ENCODE measurements at regions not wholly inside any gene's neighbourhood (a gene's known extent, or its start where the extent isn't known, plus 50 kb on each side); places are given as distances from the start of the nearest gene placed in this dataset.
"Not testable (repeated sequence)": the region's sequence is repeated elsewhere in the genome, so short reads cannot be mapped to it uniquely, and the experiment has no call there.

DNA sequence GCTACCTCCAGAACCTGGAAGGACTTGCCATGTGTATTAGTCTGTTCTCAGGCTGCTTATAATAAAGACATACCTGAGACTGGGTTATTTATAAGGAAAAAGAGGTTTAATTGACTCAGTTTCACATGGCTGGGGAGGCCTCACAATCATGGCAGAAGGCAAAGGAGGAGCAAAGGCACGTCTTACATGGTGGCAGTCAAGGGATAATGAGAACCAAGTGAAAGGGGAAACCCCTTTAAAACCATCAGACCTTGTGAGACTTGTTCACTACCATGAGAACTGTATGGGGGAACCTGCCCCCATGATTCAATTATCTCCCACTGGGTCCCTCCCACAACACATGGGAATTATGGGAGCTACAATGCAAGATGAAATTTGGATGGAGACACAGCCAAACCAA lies 62.3 kb upstream of the CCNY start:
- POLR2A ChIA-PET (ENCODE audit: low non-redundant PET); H3K9me3 ChIP-seq (ENCODE audit: low read depth, low read length, poor library complexity, severe bottlenecking); CTCF ChIA-PET; DNase-seq (ENCODE audit: low spot score); H3K36me3 ChIP-seq (ENCODE audit: insufficient read depth, low read length, poor library complexity, severe bottlenecking); intact Hi-C loops (cut with micrococcal nuclease; ENCODE audit: unreplicated experiment); BruUV-seq (replicated peaks); H3K4me3 ChIP-seq (ENCODE audit: low read depth, low read length, poor library complexity, severe bottlenecking); H3K27me3 ChIP-seq (replicated peaks; ENCODE audit: insufficient read depth, low read depth, low read length, poor library complexity); H3K27ac ChIP-seq (ENCODE audit: low read depth, low read length, poor library complexity, severe bottlenecking): not testable (repeated sequence)
- peaks cover 26% of the 10 kb centered on the region for H3K4me1 ChIP-seq (ENCODE audit: insufficient read depth, low read length, poor library complexity, severe bottlenecking)

DNA sequence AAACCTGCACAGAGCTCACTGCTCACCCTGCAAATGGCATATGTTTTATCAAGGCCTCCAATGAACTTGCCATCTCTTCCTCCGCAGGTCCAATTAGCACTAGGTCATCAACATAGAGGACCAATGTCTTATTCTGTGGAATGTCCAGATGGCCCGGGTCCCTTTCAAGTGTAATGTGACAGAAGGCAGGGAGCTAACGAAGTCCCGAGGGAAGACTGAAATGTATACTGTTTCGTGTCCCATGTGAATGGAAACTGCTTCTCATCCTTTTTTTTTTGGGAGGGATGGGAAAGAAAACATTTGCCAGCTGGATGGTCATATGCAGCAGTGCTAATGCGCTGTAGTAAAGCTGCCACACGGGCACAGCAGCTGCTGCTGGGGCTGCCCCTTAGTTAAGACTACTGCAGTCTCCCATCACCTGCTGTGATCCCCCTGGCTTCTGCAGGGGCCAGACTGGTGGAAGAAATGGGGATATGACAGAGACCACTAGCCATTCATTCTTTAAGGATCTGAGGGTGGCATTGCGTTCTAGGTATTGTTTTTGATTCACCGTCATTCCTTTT lies 61.7 kb upstream of the CCNY start:
- H3K27me3 ChIP-seq (replicated peaks; ENCODE audit: insufficient read depth, low read depth, low read length, poor library complexity): no peaks in the 10 kb centered on the region
- ChIA-PET CTCF (no interaction called here), POLR2A (ENCODE audit: low non-redundant PET) (no interaction called here)
- DNase-seq (ENCODE audit: low spot score): no peak
- no peak overlapping the region for H3K27ac ChIP-seq (ENCODE audit: low read depth, low read length, poor library complexity, severe bottlenecking)
- no peak overlapping the region for H3K4me3 ChIP-seq (ENCODE audit: low read depth, low read length, poor library complexity, severe bottlenecking)
- H3K36me3 ChIP-seq (ENCODE audit: insufficient read depth, low read length, poor library complexity, severe bottlenecking): no peaks in the 10 kb centered on the region
- H3K9me3 ChIP-seq (ENCODE audit: low read depth, low read length, poor library complexity, severe bottlenecking): no peaks in the 10 kb centered on the region
- intact Hi-C loops (cut with micrococcal nuclease; ENCODE audit: unreplicated experiment): no loop called here
- no peak for TF ChIP-seq EZH2 (IDR thresholded peaks at IDR 0.05; ENCODE audit: borderline replicate concordance, low read depth, low read length, poor library complexity, severe bottlenecking)
- TF ChIP-seq, protein P1, sequence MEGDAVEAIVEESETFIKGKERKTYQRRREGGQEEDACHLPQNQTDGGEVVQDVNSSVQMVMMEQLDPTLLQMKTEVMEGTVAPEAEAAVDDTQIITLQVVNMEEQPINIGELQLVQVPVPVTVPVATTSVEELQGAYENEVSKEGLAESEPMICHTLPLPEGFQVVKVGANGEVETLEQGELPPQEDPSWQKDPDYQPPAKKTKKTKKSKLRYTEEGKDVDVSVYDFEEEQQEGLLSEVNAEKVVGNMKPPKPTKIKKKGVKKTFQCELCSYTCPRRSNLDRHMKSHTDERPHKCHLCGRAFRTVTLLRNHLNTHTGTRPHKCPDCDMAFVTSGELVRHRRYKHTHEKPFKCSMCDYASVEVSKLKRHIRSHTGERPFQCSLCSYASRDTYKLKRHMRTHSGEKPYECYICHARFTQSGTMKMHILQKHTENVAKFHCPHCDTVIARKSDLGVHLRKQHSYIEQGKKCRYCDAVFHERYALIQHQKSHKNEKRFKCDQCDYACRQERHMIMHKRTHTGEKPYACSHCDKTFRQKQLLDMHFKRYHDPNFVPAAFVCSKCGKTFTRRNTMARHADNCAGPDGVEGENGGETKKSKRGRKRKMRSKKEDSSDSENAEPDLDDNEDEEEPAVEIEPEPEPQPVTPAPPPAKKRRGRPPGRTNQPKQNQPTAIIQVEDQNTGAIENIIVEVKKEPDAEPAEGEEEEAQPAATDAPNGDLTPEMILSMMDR (conservative IDR thresholded peaks at IDR 0.05; ENCODE audit: low read depth, low read length): no peak
- H3K4me1 ChIP-seq (ENCODE audit: insufficient read depth, low read length, poor library complexity, severe bottlenecking): peaks cover 25% of the 10 kb centered on the region
- BruUV-seq (replicated peaks): no TSS peak

DNA sequence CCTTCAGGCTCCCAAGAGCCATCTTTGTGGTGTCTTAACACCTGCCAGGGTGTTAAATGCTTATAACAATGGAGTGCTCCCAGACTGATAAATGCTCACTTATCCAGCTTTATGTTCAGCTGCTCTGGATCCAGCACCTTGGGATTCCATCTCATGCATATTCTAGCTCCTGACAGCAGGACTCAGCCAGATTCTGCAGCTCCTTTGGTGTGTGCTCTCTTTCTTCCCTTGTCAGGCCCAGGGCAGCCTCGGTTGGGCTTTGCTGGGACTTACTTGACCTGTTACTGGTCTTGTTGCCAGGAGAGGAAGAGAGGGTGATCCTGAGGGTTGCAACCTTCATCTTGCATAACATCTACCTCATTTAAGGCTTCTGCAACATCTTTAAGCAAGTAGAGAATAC lies 59.4 kb upstream of the CCNY start:
- ChIA-PET CTCF (no interaction called here), POLR2A (ENCODE audit: low non-redundant PET) (no interaction called here)
- Histone ChIP-seq H3K9me3 (ENCODE audit: low read depth, low read length, poor library complexity, severe bottlenecking) (no peaks in the 10 kb centered on the region), H3K27ac (ENCODE audit: low read depth, low read length, poor library complexity, severe bottlenecking) (no peak overlapping the region), H3K27me3 (replicated peaks; ENCODE audit: insufficient read depth, low read depth, low read length, poor library complexity) (no peaks in the 10 kb centered on the region), H3K4me1 (ENCODE audit: insufficient read depth, low read length, poor library complexity, severe bottlenecking) (peaks cover 3% of the 10 kb centered on the region), H3K36me3 (ENCODE audit: insufficient read depth, low read length, poor library complexity, severe bottlenecking) (no peaks in the 10 kb centered on the region), H3K4me3 (ENCODE audit: low read depth, low read length, poor library complexity, severe bottlenecking) (no peak overlapping the region)
- BruUV-seq (replicated peaks): no TSS peak
- intact Hi-C loops (cut with micrococcal nuclease; ENCODE audit: unreplicated experiment): no loop called here
- TF ChIP-seq EZH2 (IDR thresholded peaks at IDR 0.05; ENCODE audit: borderline replicate concordance, low read depth, low read length, poor library complexity, severe bottlenecking): no peak
- TF ChIP-seq, protein P1 (conservative IDR thresholded peaks at IDR 0.05; ENCODE audit: low read depth, low read length): no peak
- no peak for DNase-seq (ENCODE audit: low spot score)

DNA sequence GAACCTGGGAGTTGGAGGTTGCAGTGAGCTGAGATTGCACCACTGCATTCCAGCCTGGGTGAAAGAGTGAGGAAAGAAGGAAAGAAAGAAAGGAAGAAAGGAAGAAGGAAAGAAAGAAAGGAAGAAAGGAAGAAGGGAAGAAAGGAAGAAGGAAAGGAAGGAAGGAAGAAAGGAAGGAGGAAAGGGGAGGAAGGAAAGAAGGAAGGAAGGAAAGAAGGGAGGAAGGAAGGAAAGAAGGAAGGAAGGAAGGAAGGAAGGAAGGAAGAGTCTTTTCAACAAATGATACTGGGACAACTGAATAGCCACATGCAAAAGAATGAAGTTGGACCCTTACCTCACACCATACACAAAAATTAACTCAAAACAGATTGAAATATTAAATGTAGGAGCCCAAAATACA lies 56.1 kb upstream of the CCNY start:
- H3K27ac ChIP-seq (ENCODE audit: low read depth, low read length, poor library complexity, severe bottlenecking); intact Hi-C loops (cut with micrococcal nuclease; ENCODE audit: unreplicated experiment); H3K4me3 ChIP-seq (ENCODE audit: low read depth, low read length, poor library complexity, severe bottlenecking); H3K36me3 ChIP-seq (ENCODE audit: insufficient read depth, low read length, poor library complexity, severe bottlenecking); POLR2A ChIA-PET (ENCODE audit: low non-redundant PET); BruUV-seq (replicated peaks); DNase-seq (ENCODE audit: low spot score); H3K9me3 ChIP-seq (ENCODE audit: low read depth, low read length, poor library complexity, severe bottlenecking); H3K27me3 ChIP-seq (replicated peaks; ENCODE audit: insufficient read depth, low read depth, low read length, poor library complexity); H3K4me1 ChIP-seq (ENCODE audit: insufficient read depth, low read length, poor library complexity, severe bottlenecking): not testable (repeated sequence)
- CTCF ChIA-PET: interaction anchor here (0.7 kb wide), 1 partner anchor 1601 kb away, joined by 7 read pairs; no protein-coding TSS in a partner anchor
